Endothelial cell of umbilical vein (primary cell): ENCODE measurements at regions not wholly inside any gene's neighbourhood (a gene's known extent, or its start where the extent isn't known, plus 50 kb on each side); places are given as distances from the start of the nearest gene placed in this dataset.

Source experiments
- BruUV-seq: library from RNA; stranded (reverse); fragments of 400-500 nt; replicated peaks from 2 replicates; lab custom pipeline; 2021; lab: Mats Ljungman, UMichigan
- CTCF ChIA-PET: fragments of 300-600, 350-600 bp; sonication (Branson Sonifier 250); formaldehyde crosslinking; loops from one replicate; lab custom pipeline; 2021; ENCODE audit warnings: antibody characterized with exemption, inconsistent platforms; lab: Charles Lee
- POLR2A ChIA-PET: fragments of 300-600, 350-600 bp; sonication (Branson Sonifier 250); formaldehyde crosslinking; loops from one replicate; lab custom pipeline; 2021; ENCODE audit warnings: antibody characterized with exemption, inconsistent platforms; lab: Charles Lee
- DNase-seq: peaks from one replicate; pipeline ENCODE4 v3.0.0-alpha.2; 2011; ENCODE audit warnings: low read depth, low spot score
- FAIRE-seq: peaks from 2 replicates; lab custom pipeline; 2011; peaks lifted over from hg19 to GRCh38; lab: Jason Lieb, UNC
- H2AFZ ChIP-seq: 2 replicates; pipeline ENCODE4 v1.6.0; 2012; ENCODE audit warnings: low read depth, low read length, control low read depth, inconsistent platforms
- H3K27ac ChIP-seq: 2 replicates; pipeline ENCODE4 v1.5.1; 2011; ENCODE audit warnings: low read depth, mild to moderate bottlenecking, control low read depth, low read length, moderate library complexity; ENCODE audit not compliant: insufficient read depth
- H3K27me3 ChIP-seq, 2 experiments: 2 replicates each; pipeline versions ENCODE4 v1.6.0 to v1.6.1; 2011; ENCODE audit warnings: low read length in 2 of 2, mixed read lengths in 1 of 2; ENCODE audit not compliant: control insufficient read depth in 2 of 2, insufficient read depth in 2 of 2
- H3K36me3 ChIP-seq, 2 experiments: 2 replicates in 1 of 2; 3 replicates in 1 of 2; pipeline ENCODE4 v1.5.1; 2011; ENCODE audit warnings: low read length in 2 of 2, mild to moderate bottlenecking in 1 of 2, moderate library complexity in 1 of 2; ENCODE audit not compliant: control insufficient read depth in 2 of 2, insufficient read depth in 2 of 2; ENCODE audit errors: extremely low read depth in 1 of 2
- H3K4me1 ChIP-seq: 3 replicates; pipeline ENCODE4 v1.5.1; 2011; ENCODE audit warnings: mild to moderate bottlenecking, low read length; ENCODE audit not compliant: control insufficient read depth, insufficient read depth; ENCODE audit errors: extremely low read depth
- H3K4me2 ChIP-seq: 2 replicates; pipeline ENCODE4 v1.6.1; 2011; ENCODE audit warnings: low read length, control low read depth, mixed read lengths; ENCODE audit not compliant: insufficient read depth
- H3K4me3 ChIP-seq, 3 experiments: fragments of 200-600 bp in 1 of 3; sonication (generic), shearing (Covaris generic) in 1 of 3; replicated peaks in 1 of 3; 2 replicates each; pipeline ENCODE4 v1.5.1; 2011 to 2016; ENCODE audit warnings: control low read depth in 3 of 3, low read length in 3 of 3, mild to moderate bottlenecking in 2 of 3, inconsistent platforms in 1 of 3, low read depth in 1 of 3, moderate library complexity in 1 of 3; ENCODE audit not compliant: insufficient read depth in 1 of 3
- H3K79me2 ChIP-seq: 2 replicates; pipeline ENCODE4 v1.6.0; 2012; ENCODE audit warnings: low read length, inconsistent platforms; ENCODE audit not compliant: control insufficient read depth, insufficient read depth
- H3K9ac ChIP-seq: replicated peaks from 2 replicates; pipeline ENCODE3; 2011; ENCODE audit warnings: low read length, control low read depth; ENCODE audit not compliant: insufficient read depth; ENCODE audit errors: extremely low read depth
- H3K9me1 ChIP-seq: replicated peaks from 3 replicates; pipeline ENCODE4 v1.6.0; 2011; ENCODE audit warnings: mild to moderate bottlenecking, low read length; ENCODE audit not compliant: control insufficient read depth, insufficient read depth; ENCODE audit errors: extremely low read depth
- H3K9me3 ChIP-seq: replicated peaks from 2 replicates; pipeline ENCODE4 v1.5.1; 2012; ENCODE audit warnings: low read length, inconsistent platforms; ENCODE audit not compliant: control insufficient read depth, insufficient read depth
- H4K20me1 ChIP-seq: replicated peaks from 2 replicates; pipeline ENCODE3; 2011; ENCODE audit warnings: mild to moderate bottlenecking, low read length; ENCODE audit not compliant: control insufficient read depth, insufficient read depth; ENCODE audit errors: extremely low read depth
- CTCF ChIP-seq, 2 donors: IDR thresholded peaks; 1 replicate in 1 of 2; 2 replicates in 1 of 2; pipeline ENCODE4 v1.5.1; 2011; ENCODE audit warnings: low read length in 2 of 2, mild to moderate bottlenecking in 2 of 2, moderate library complexity in 2 of 2, control low read depth in 1 of 2, inconsistent platforms in 1 of 2, low read depth in 1 of 2; ENCODE audit not compliant: insufficient read depth in 1 of 2; ENCODE audit errors: extremely low read depth in 1 of 2
- EZH2 ChIP-seq: IDR thresholded peaks from 2 replicates; pipeline ENCODE4 v1.6.1; 2012; ENCODE audit warnings: borderline replicate concordance, low read depth, mild to moderate bottlenecking, moderate library complexity, low read length, inconsistent platforms; ENCODE audit not compliant: severe bottlenecking
- FOS ChIP-seq: IDR thresholded peaks from 2 replicates; pipeline ENCODE4 v1.6.1; 2011; ENCODE audit warnings: mild to moderate bottlenecking, low read length, moderate library complexity, borderline replicate concordance; ENCODE audit not compliant: insufficient read depth
- GATA2 ChIP-seq: IDR thresholded peaks from 2 replicates; pipeline ENCODE4 v1.7.0; 2011; ENCODE audit warnings: low read depth, mild to moderate bottlenecking, moderate library complexity, mixed read lengths, low read length; ENCODE audit not compliant: insufficient read length, insufficient read depth
- JUN ChIP-seq: IDR thresholded peaks from 2 replicates; pipeline ENCODE4 v1.6.1; 2011; ENCODE audit warnings: borderline replicate concordance, low read depth; ENCODE audit not compliant: insufficient read length, insufficient read depth
- MAX ChIP-seq: IDR thresholded peaks from 2 replicates; pipeline ENCODE4 v1.6.1; 2011; ENCODE audit not compliant: insufficient read depth, insufficient read length
- MYC ChIP-seq: IDR thresholded peaks from one replicate; pipeline ENCODE4 v1.6.1; 2011; ENCODE audit warnings: mild to moderate bottlenecking, low read depth, low read length
- POLR2A ChIP-seq: IDR thresholded peaks from 2 replicates; pipeline ENCODE4 v1.6.1; 2012; ENCODE audit warnings: low read depth, mild to moderate bottlenecking, control low read depth, low read length
- POLR2AphosphoS5 ChIP-seq: IDR thresholded peaks from 2 replicates; pipeline ENCODE4 v1.6.1; 2012; ENCODE audit warnings: low read depth, mild to moderate bottlenecking, control low read depth, low read length, moderate library complexity; ENCODE audit not compliant: insufficient read depth
- dilution Hi-C: fragments of 300-500 bp; cut with MboI; formaldehyde crosslinking; loops from one replicate; pipeline ENCODE4 v1.15.0; 2019; ENCODE audit warnings: low sequenced_read_pairs; ENCODE audit not compliant: extremely low pct_ligation_motif_present
- intact Hi-C: fragments of 100-400 bp; cut with micrococcal nuclease; formaldehyde crosslinking; loops from one replicate; pipeline ENCODE4 v1.10.0; 2022

- Histone ChIP-seq H3K9me1 (no peaks in the 10 kb centered on the region), H3K27ac (no peak overlapping the region), H3K9ac (no peak overlapping the region), H3K27me3 (no peaks in the 10 kb centered on the region), H2AFZ (no peak overlapping the region), H3K4me3 (no peak overlapping the region), H4K20me1 (no peaks in the 10 kb centered on the region), H3K4me2 (no peak overlapping the region), H3K9me3 (peaks cover 2% of the 10 kb centered on the region), H3K79me2 (no peaks in the 10 kb centered on the region), H3K36me3 (no peaks in the 10 kb centered on the region), H3K4me1 (no peaks in the 10 kb centered on the region)
- ChIA-PET CTCF (no interaction called here), POLR2A (no interaction called here)
- BruUV-seq = no TSS peak
- DNase-seq (no peak), FAIRE-seq (no peak)
- intact Hi-C loops (no loop called here), dilution Hi-C loops (no loop called here)
- TF ChIP-seq GATA2 (no peak), MYC (no peak), POLR2AphosphoS5 (no peak), FOS (no peak), POLR2A (no peak)
These were observed 268.6 kb upstream of the SLCO3A1 start for GRCh38 chr15:91584895-91585294.

- no peaks in the 10 kb centered on the region for H3K9me1 ChIP-seq
- CTCF ChIA-PET = no interaction called here
These were observed 266.9 kb upstream of the SLCO3A1 start for GRCh38 chr15:91586560-91586959.

More at GRCh38 chr15:91586560-91586959, 266.9 kb upstream of the SLCO3A1 start:
- POLR2A ChIA-PET = no interaction called here
- intact Hi-C loops (no loop called here), dilution Hi-C loops (no loop called here)
- H3K9me3 ChIP-seq = peaks cover 4% of the 10 kb centered on the region
- no peaks in the 10 kb centered on the region for H3K79me2 ChIP-seq
- no peaks in the 10 kb centered on the region for H3K36me3 ChIP-seq
- no peak overlapping the region for H3K9ac ChIP-seq
- H2AFZ ChIP-seq = no peak overlapping the region
- no peak overlapping the region for H3K4me2 ChIP-seq
- TF ChIP-seq MYC = no peak
- no peak for TF ChIP-seq GATA2
- no peak for TF ChIP-seq JUN
- TF ChIP-seq POLR2A = no peak
- TF ChIP-seq CTCF (IDR thresholded peaks at IDR 0.05; ENCODE audit: extremely low read depth in 1 of 2, insufficient read depth in 1 of 2, low read depth in 1 of 2, low read length in 2 of 2) = no peak
- no peak for TF ChIP-seq POLR2AphosphoS5
- TF ChIP-seq EZH2 = no peak
- no peak for TF ChIP-seq MAX
- no peak for TF ChIP-seq FOS
- H3K4me3 ChIP-seq = no peak overlapping the region
- H4K20me1 ChIP-seq = no peaks in the 10 kb centered on the region
- no peak overlapping the region for H3K27ac ChIP-seq
- no peaks in the 10 kb centered on the region for H3K27me3 ChIP-seq
- DNase-seq = no peak
- FAIRE-seq = no peak
- no TSS peak for BruUV-seq
- no peaks in the 10 kb centered on the region for H3K4me1 ChIP-seq
